ENCODE measurements at regions not wholly inside any gene's neighbourhood (a gene's known extent, or its start where the extent isn't known, plus 50 kb on each side); places are given as distances from the start of the nearest gene placed in this dataset.

- Histone ChIP-seq H4K20me1 (ENCODE audit: insufficient read depth, low read length) (no peaks in the 10 kb centered on the region), H3K27ac (ENCODE audit: low read depth, low read length, poor library complexity, severe bottlenecking) (no peak overlapping the region), H3F3A (ENCODE audit: insufficient read depth, low read length) (no peaks in the 10 kb centered on the region), H2AFZ (ENCODE audit: low read length) (no peak overlapping the region), H3K9ac (ENCODE audit: low read length) (no peak overlapping the region), H3K79me2 (ENCODE audit: insufficient read depth, low read length) (no peaks in the 10 kb centered on the region), H3K4me3 (ENCODE audit: low read depth, low read length, poor library complexity, severe bottlenecking) (no peak overlapping the region), H3K36me3 (ENCODE audit: insufficient read depth, low read length) (no peaks in the 10 kb centered on the region), H3K9me2 (ENCODE audit: low read depth, low read length) (no peaks in the 10 kb centered on the region), H3K4me1 (ENCODE audit: insufficient read depth, low read length, severe bottlenecking) (no peaks in the 10 kb centered on the region), H3K27me3 (ENCODE audit: insufficient read depth, low read length) (no peaks in the 10 kb centered on the region), H3K4me2 (ENCODE audit: low read length) (no peak overlapping the region), H3K9me3 (ENCODE audit: low read length) (no peaks in the 10 kb centered on the region)
- no peak for TF ChIP-seq EZH2 (IDR thresholded peaks at IDR 0.05; ENCODE audit: borderline replicate concordance, low read length)
- no peak for TF ChIP-seq CTCF (IDR thresholded peaks at IDR 0.05; ENCODE audit: low read length)
Observed at GRCh38 chr2:220106065-220106464, 478.6 kb downstream of the SLC4A3 start.

GRCh38 chr2:220107380-220107791 lies 480.0 kb downstream of the SLC4A3 start:
- no peak for TF ChIP-seq EZH2 (IDR thresholded peaks at IDR 0.05; ENCODE audit: borderline replicate concordance, low read length)
- TF ChIP-seq CTCF (IDR thresholded peaks at IDR 0.05; ENCODE audit: low read length): no peak
- Histone ChIP-seq H3K9me2 (ENCODE audit: low read depth, low read length) (no peaks in the 10 kb centered on the region), H4K20me1 (ENCODE audit: insufficient read depth, low read length) (no peaks in the 10 kb centered on the region), H3K9me3 (ENCODE audit: low read length) (no peaks in the 10 kb centered on the region), H3K9ac (ENCODE audit: low read length) (no peak overlapping the region), H3F3A (ENCODE audit: insufficient read depth, low read length) (no peaks in the 10 kb centered on the region), H3K36me3 (ENCODE audit: insufficient read depth, low read length) (no peaks in the 10 kb centered on the region), H3K4me1 (ENCODE audit: insufficient read depth, low read length, severe bottlenecking) (no peaks in the 10 kb centered on the region), H3K4me2 (ENCODE audit: low read length) (no peak overlapping the region), H3K27me3 (ENCODE audit: insufficient read depth, low read length) (no peaks in the 10 kb centered on the region), H3K79me2 (ENCODE audit: insufficient read depth, low read length) (no peaks in the 10 kb centered on the region), H3K4me3 (ENCODE audit: low read depth, low read length, poor library complexity, severe bottlenecking) (no peak overlapping the region), H2AFZ (ENCODE audit: low read length) (no peak overlapping the region), H3K27ac (ENCODE audit: low read depth, low read length, poor library complexity, severe bottlenecking) (no peak overlapping the region)

- H3K4me1 ChIP-seq (ENCODE audit: insufficient read depth, low read length, severe bottlenecking): no peaks in the 10 kb centered on the region
- H3K36me3 ChIP-seq (ENCODE audit: insufficient read depth, low read length): no peaks in the 10 kb centered on the region
- no peaks in the 10 kb centered on the region for H3K79me2 ChIP-seq (ENCODE audit: insufficient read depth, low read length)
- H3K9ac ChIP-seq (ENCODE audit: low read length): no peak overlapping the region
- no peak overlapping the region for H3K4me3 ChIP-seq (ENCODE audit: low read depth, low read length, poor library complexity, severe bottlenecking)
- H3K9me3 ChIP-seq (ENCODE audit: low read length): no peaks in the 10 kb centered on the region
- H4K20me1 ChIP-seq (ENCODE audit: insufficient read depth, low read length): no peaks in the 10 kb centered on the region
- H3F3A ChIP-seq (ENCODE audit: insufficient read depth, low read length): no peaks in the 10 kb centered on the region
- H3K4me2 ChIP-seq (ENCODE audit: low read length): no peak overlapping the region
- H3K27me3 ChIP-seq (ENCODE audit: insufficient read depth, low read length): no peaks in the 10 kb centered on the region
- no peaks in the 10 kb centered on the region for H3K9me2 ChIP-seq (ENCODE audit: low read depth, low read length)
- H2AFZ ChIP-seq (ENCODE audit: low read length): no peak overlapping the region
- TF ChIP-seq CTCF (IDR thresholded peaks at IDR 0.05; ENCODE audit: low read length) (no peak), EZH2 (IDR thresholded peaks at IDR 0.05; ENCODE audit: borderline replicate concordance, low read length) (no peak)
- H3K27ac ChIP-seq (ENCODE audit: low read depth, low read length, poor library complexity, severe bottlenecking): no peak overlapping the region
Observed at GRCh38 chr2:220114443-220114842, 487.0 kb downstream of the SLC4A3 start.

All from OCI-LY1 (cell line).